Parathyroid adenoma (tissue), 2 donors: ENCODE measurements at regions not wholly inside any gene's neighbourhood (a gene's known extent, or its start where the extent isn't known, plus 50 kb on each side); places are given as distances from the start of the nearest gene placed in this dataset.

Experiments
- H2AFZ ChIP-seq: fragments of 300-600 bp; sonication (generic); one replicate; pipeline ENCODE4 v1.7.0; 2017; ENCODE audit warnings: antibody characterized with exemption, mild to moderate bottlenecking
- H3K27ac ChIP-seq: fragments of 300-600 bp; sonication (generic); one replicate; pipeline ENCODE4 v1.7.0; 2017
- H3K27me3 ChIP-seq: fragments of 300-600 bp; sonication (generic); one replicate; pipeline ENCODE4 v1.7.0; 2017; ENCODE audit warnings: low read length; ENCODE audit not compliant: control insufficient read depth, insufficient read depth
- H3K36me3 ChIP-seq: fragments of 300-600 bp; sonication (generic); one replicate; pipeline ENCODE4 v1.7.0; 2017; ENCODE audit warnings: low read length; ENCODE audit not compliant: control insufficient read depth, insufficient read depth
- H3K4me1 ChIP-seq: fragments of 300-600 bp; sonication (generic); one replicate; pipeline ENCODE4 v1.7.0; 2017; ENCODE audit warnings: control low read depth
- H3K4me2 ChIP-seq: fragments of 300-600 bp; sonication (generic); one replicate; pipeline ENCODE4 v1.7.0; 2017; ENCODE audit warnings: low read length
- H3K4me3 ChIP-seq: fragments of 300-600 bp; sonication (generic); one replicate; pipeline ENCODE4 v1.7.0; 2017; ENCODE audit warnings: low read depth, low read length
- H3K79me2 ChIP-seq: fragments of 300-600 bp; sonication (generic); one replicate; pipeline ENCODE4 v1.7.0; 2017; ENCODE audit warnings: control low read depth
- H3K9ac ChIP-seq: fragments of 300-600 bp; sonication (generic); one replicate; pipeline ENCODE4 v1.7.0; 2017; ENCODE audit warnings: mild to moderate bottlenecking
- H3K9me3 ChIP-seq: fragments of 300-600 bp; sonication (generic); one replicate; pipeline ENCODE4 v1.7.0; 2017; ENCODE audit warnings: low read length; ENCODE audit not compliant: control insufficient read depth
- CTCF ChIP-seq: fragments of 300-600 bp; sonication (generic); IDR thresholded peaks from one replicate; pipeline ENCODE4 v1.7.0; 2017; ENCODE audit warnings: antibody characterized with exemption, mild to moderate bottlenecking
- donor health status: primary hyperparathyroidism.

- Histone ChIP-seq H3K27me3 (no peaks in the 10 kb centered on the region), H3K79me2 (no peaks in the 10 kb centered on the region), H3K4me3 (no peak overlapping the region), H3K9ac (no peak overlapping the region), H3K27ac (no peak overlapping the region), H3K36me3 (no peaks in the 10 kb centered on the region), H3K9me3 (no peaks in the 10 kb centered on the region), H3K4me2 (no peak overlapping the region), H3K4me1 (no peaks in the 10 kb centered on the region), H2AFZ (no peak overlapping the region)
- no peak for TF ChIP-seq CTCF
These were observed 100.0 kb upstream of the RAP2B start for GRCh38 chr3:153061938-153062528.

DNA sequence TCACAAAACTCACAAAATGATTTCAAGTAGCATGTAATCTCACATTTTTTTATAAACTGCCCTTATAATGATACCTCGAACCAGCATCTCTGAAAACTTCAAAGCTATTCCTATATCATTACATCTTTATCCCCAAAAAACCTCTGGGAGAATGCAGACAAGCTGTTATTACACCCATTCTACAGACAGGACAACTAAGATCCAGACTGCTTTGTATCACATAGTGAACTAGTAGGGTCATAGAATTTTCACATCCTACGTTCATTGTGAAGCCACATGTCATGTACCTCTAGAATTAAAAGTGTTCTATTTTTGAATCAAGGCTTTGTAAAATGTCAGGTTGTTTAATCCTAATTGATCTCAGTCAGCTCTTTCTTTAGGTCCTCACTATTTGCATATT, 98.7 kb upstream of the RAP2B start:
- H3K9ac ChIP-seq, result no peak overlapping the region
- no peaks in the 10 kb centered on the region for H3K27me3 ChIP-seq
- H3K36me3 ChIP-seq, result no peaks in the 10 kb centered on the region
- H2AFZ ChIP-seq, result no peak overlapping the region
- H3K27ac ChIP-seq, result no peak overlapping the region
- H3K4me3 ChIP-seq, result no peak overlapping the region
- TF ChIP-seq CTCF, result no peak
- H3K79me2 ChIP-seq, result no peaks in the 10 kb centered on the region
- H3K4me2 ChIP-seq, result no peak overlapping the region
- H3K9me3 ChIP-seq, result no peaks in the 10 kb centered on the region
- no peaks in the 10 kb centered on the region for H3K4me1 ChIP-seq

DNA sequence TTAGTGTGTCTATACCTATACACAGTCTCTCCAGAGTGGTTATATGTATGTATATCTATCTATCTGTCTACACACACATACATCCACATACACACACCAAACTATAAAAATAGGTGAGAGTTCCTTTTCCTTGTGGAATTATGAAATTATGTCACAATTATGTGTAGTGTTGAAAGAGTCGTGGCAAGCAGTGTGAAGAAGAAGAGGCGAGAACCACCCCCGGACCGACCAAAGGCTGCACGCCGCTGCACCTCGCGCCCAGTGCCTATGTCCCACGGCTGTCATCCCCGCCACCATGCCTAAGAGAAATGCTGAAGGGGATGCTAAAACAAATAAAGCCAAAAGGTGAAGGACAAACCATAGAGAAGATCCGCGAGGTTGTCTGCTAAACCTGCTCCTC, 95.0 kb upstream of the RAP2B start:
- no peak for TF ChIP-seq CTCF
- Histone ChIP-seq H3K9ac (no peak overlapping the region), H3K27ac (no peak overlapping the region)

DNA sequence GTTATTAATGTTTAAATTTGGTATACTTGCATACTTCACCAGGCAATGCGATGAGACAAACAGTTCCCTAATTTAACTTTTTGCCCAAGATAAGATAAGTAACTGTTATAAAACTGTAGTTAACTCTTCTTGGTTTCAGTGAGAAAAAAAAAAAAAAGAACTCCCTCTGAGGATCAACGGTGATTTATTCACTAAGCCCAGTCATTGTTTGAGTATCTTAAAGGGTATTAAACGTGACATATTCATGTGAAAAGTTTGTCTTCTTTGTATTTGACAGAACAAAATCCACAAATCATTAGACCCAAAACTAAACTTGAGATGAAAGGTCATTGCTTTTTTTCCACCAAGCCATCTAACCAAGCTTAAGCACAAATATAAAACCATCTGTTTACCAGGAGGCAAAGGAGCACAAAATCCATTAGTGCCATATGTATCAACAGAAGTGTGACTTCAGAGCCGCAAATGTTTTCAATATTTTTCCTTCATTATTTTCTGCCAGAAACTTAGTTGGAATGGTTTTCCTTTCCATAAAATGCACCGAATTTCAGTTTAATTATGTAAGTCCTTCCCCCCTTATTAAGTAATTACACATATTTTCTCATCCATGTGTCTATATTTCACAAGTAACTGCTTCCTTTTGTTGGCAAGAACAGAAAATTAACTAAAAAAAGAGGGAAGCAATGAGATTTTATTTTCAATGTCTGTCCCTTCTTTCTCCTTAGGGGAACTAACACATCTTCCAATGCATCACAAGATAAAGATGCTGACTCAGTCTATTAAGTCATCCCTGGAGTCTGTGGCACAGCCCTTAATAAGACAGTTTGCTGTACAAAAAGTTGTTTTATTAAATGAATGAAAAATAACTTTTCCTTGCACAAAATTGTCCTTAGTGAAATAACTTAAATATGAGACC, 92.2 kb upstream of the RAP2B start:
- H3K36me3 ChIP-seq, result no peaks in the 10 kb centered on the region
- H3K27ac ChIP-seq, result no peak overlapping the region
- no peak overlapping the region for H3K4me3 ChIP-seq
- TF ChIP-seq CTCF, result no peak
- no peaks in the 10 kb centered on the region for H3K4me1 ChIP-seq
- no peak overlapping the region for H3K4me2 ChIP-seq
- no peaks in the 10 kb centered on the region for H3K9me3 ChIP-seq
- no peaks in the 10 kb centered on the region for H3K79me2 ChIP-seq
- H3K9ac ChIP-seq, result no peak overlapping the region
- no peak overlapping the region for H2AFZ ChIP-seq
- H3K27me3 ChIP-seq, result no peaks in the 10 kb centered on the region

More for the DNA sequence above, 95.0 kb upstream of the RAP2B start:
- no peaks in the 10 kb centered on the region for H3K27me3 ChIP-seq
- H3K4me2 ChIP-seq, result no peak overlapping the region
- H3K36me3 ChIP-seq, result no peaks in the 10 kb centered on the region
- no peak overlapping the region for H3K4me3 ChIP-seq
- H3K4me1 ChIP-seq, result no peaks in the 10 kb centered on the region
- H3K79me2 ChIP-seq, result no peaks in the 10 kb centered on the region
- H3K9me3 ChIP-seq, result no peaks in the 10 kb centered on the region
- H2AFZ ChIP-seq, result no peak overlapping the region
